A549 (cell line): ENCODE measurements at regions not wholly inside any gene's neighbourhood (a gene's known extent, or its start where the extent isn't known, plus 50 kb on each side); places are given as distances from the start of the nearest gene placed in this dataset.

ENCODE experiments used
- ATAC-seq, 2 experiments: fragments of 200-7000 bp in 1 of 2; fragments of >200 bp in 1 of 2; cut with Nextera tagmentation in 1 of 2; cut with Tn5 transposase in 1 of 2; 3 replicates each; pipeline versions ENCODE4 v1.8.0 to v1.9.1; 2018 to 2020; ENCODE audit warnings: mild to moderate bottlenecking in 1 of 2, moderate library complexity in 1 of 2
- CTCF ChIA-PET: fragments of 300-600 bp; sonication (Branson Sonifier 250); formaldehyde crosslinking; extraction: SDS; loops from one replicate; lab custom pipeline; 2021; ENCODE audit warnings: antibody characterized with exemption, inconsistent platforms; lab: Yijun Ruan, JAX
- POLR2A ChIA-PET: fragments of 350-600 bp; formaldehyde crosslinking; extraction: SDS; loops from one replicate; lab custom pipeline; 2021; ENCODE audit warnings: antibody characterized with exemption, inconsistent platforms; lab: Yijun Ruan, JAX
- DNase-seq, 2 experiments: peaks; one replicate each; pipeline versions ENCODE4 v3.0.0 to v3.0.0-alpha.2; 2011 to 2016; ENCODE audit warnings: low read depth in 1 of 2, low spot score in 1 of 2
- FAIRE-seq: peaks from 2 replicates; lab custom pipeline; 2011; peaks lifted over from hg19 to GRCh38; lab: Jason Lieb, UNC
- H3K27ac ChIP-seq, 2 experiments: fragments of >200 bp; sonication (Bioruptor Twin); formaldehyde crosslinking; 3 replicates each; pipeline ENCODE4 v1.5.1; 2016 to 2017
- H3K4me1 ChIP-seq: fragments of >200 bp; sonication (Bioruptor Twin); formaldehyde crosslinking; 3 replicates; pipeline ENCODE4 v1.6.1; 2016
- H3K4me2 ChIP-seq: fragments of >200 bp; sonication (Bioruptor Twin); formaldehyde crosslinking; 3 replicates; pipeline ENCODE4 v1.6.1; 2016
- H3K4me3 ChIP-seq: fragments of >200 bp; sonication (Bioruptor Twin); formaldehyde crosslinking; 3 replicates; pipeline ENCODE4 v1.5.1; 2016
- H3K9me3 ChIP-seq: fragments of >200 bp; sonication (Bioruptor Twin); formaldehyde crosslinking; 3 replicates; pipeline ENCODE4 v1.6.1; 2016
- BHLHE40 ChIP-seq: IDR thresholded peaks from 2 replicates; pipeline ENCODE4 v1.6.1; 2012; ENCODE audit warnings: low read depth, low read length, inconsistent platforms
- CEBPB ChIP-seq, 2 experiments: fragments of >200 bp in 1 of 2; sonication (Bioruptor Twin) in 1 of 2; formaldehyde crosslinking in 1 of 2; IDR thresholded peaks; 2 replicates each; pipeline ENCODE4 v1.6.1; 2012 to 2016
- CHD2 ChIP-seq: fragments of 150-350 bp; IDR thresholded peaks from 2 replicates; pipeline ENCODE4 v1.6.1; 2014; ENCODE audit warnings: low read length; ENCODE audit not compliant: partially characterized antibody
- CHD4 ChIP-seq: fragments of 200-600 bp; sonication (generic); IDR thresholded peaks from 2 replicates; pipeline ENCODE4 v1.6.1; 2016; ENCODE audit warnings: antibody characterized with exemption, mild to moderate bottlenecking, borderline replicate concordance
- EHMT2 ChIP-seq: fragments of 200-600 bp; sonication (generic); IDR thresholded peaks from 2 replicates; pipeline ENCODE4 v1.6.1; 2016; ENCODE audit warnings: antibody characterized with exemption, low read depth, mild to moderate bottlenecking, moderate library complexity
- EP300 ChIP-seq, 2 experiments: fragments of >200 bp; sonication (Bioruptor Twin); formaldehyde crosslinking; IDR thresholded peaks; 2 replicates in 1 of 2; 3 replicates in 1 of 2; pipeline ENCODE4 v1.6.1; 2016 to 2017
- ESRRA ChIP-seq: fragments of 150-350 bp; IDR thresholded peaks from 2 replicates; pipeline ENCODE4 v1.6.1; 2014; ENCODE audit warnings: mild to moderate bottlenecking, low read length, borderline replicate concordance
- FOSL2 ChIP-seq, 2 experiments: fragments of 450-650 bp in 1 of 2; fragments of >200 bp in 1 of 2; sonication (Bioruptor Twin) in 1 of 2; formaldehyde crosslinking; IDR thresholded peaks; 2 replicates each; pipeline versions ENCODE4 v1.5.0 to v1.6.1; 2016 to 2020; ENCODE audit warnings: mild to moderate bottlenecking in 1 of 2, moderate library complexity in 1 of 2
- GATA3 ChIP-seq: IDR thresholded peaks from 2 replicates; pipeline ENCODE4 v1.6.1; 2012; ENCODE audit warnings: borderline replicate concordance
- HDAC2 ChIP-seq: fragments of 200-600 bp; sonication (generic); IDR thresholded peaks from 2 replicates; pipeline ENCODE4 v1.6.1; 2016
- HOXB13 ChIP-seq: fragments of 250-450 bp; sonication (Bioruptor Pico); IDR thresholded peaks from 2 replicates; pipeline ENCODE4 v1.5.0; 2020; ENCODE audit warnings: low read depth, mild to moderate bottlenecking, moderate library complexity
- JUN ChIP-seq, 2 experiments: fragments of >200 bp; sonication (Bioruptor Twin); formaldehyde crosslinking; IDR thresholded peaks; 2 replicates in 1 of 2; 3 replicates in 1 of 2; pipeline ENCODE4 v1.6.1; 2016 to 2017
- JUNB ChIP-seq: fragments of >200 bp; sonication (Bioruptor Twin); formaldehyde crosslinking; IDR thresholded peaks from 2 replicates; pipeline ENCODE4 v1.6.1; 2016
- KDM5A ChIP-seq: fragments of 200-600 bp; sonication (generic); IDR thresholded peaks from 2 replicates; pipeline ENCODE4 v1.6.1; 2016; ENCODE audit warnings: antibody characterized with exemption, mild to moderate bottlenecking
- MAFK ChIP-seq: fragments of 450-650 bp; IDR thresholded peaks from 2 replicates; pipeline ENCODE4 v1.6.1; 2014; ENCODE audit not compliant: partially characterized antibody
- MYC ChIP-seq: IDR thresholded peaks from 2 replicates; pipeline ENCODE4 v1.6.1; 2012; ENCODE audit warnings: mild to moderate bottlenecking, inconsistent platforms, low read length, improper control_type of control experiment, borderline replicate concordance
- NFE2L2 ChIP-seq: fragments of 150-350 bp; conservative IDR thresholded peaks from 2 replicates; pipeline ENCODE4 v1.6.1; 2014; ENCODE audit warnings: low read length
- NPAS2 ChIP-seq: fragments of 250-450 bp; sonication (Bioruptor Pico); IDR thresholded peaks from 2 replicates; pipeline ENCODE4 v1.8.0; 2022; ENCODE audit warnings: mild to moderate bottlenecking, moderate library complexity, borderline replicate concordance
- NR3C1 ChIP-seq: fragments of >200 bp; sonication (Bioruptor Twin); formaldehyde crosslinking; IDR thresholded peaks from 3 replicates; pipeline ENCODE4 v1.6.1; 2017
- PHF8 ChIP-seq: fragments of 200-600 bp; sonication (generic); IDR thresholded peaks from 2 replicates; pipeline ENCODE4 v1.6.1; 2016; ENCODE audit warnings: low read depth, mild to moderate bottlenecking, antibody characterized with exemption, moderate library complexity, borderline replicate concordance
- POLR2A ChIP-seq: IDR thresholded peaks from 2 replicates; pipeline ENCODE4 v1.6.1; 2012; ENCODE audit warnings: mild to moderate bottlenecking, low read length
- RARB ChIP-seq: fragments of 250-450 bp; sonication (Bioruptor Pico); IDR thresholded peaks from 2 replicates; pipeline ENCODE4 v1.8.0; 2021; ENCODE audit warnings: mild to moderate bottlenecking, moderate library complexity
- RNF2 ChIP-seq: fragments of 200-600 bp; sonication (generic); IDR thresholded peaks from 2 replicates; pipeline ENCODE4 v1.6.1; 2016; ENCODE audit warnings: low read depth, mild to moderate bottlenecking, antibody characterized with exemption, moderate library complexity, borderline replicate concordance
- SMC3 ChIP-seq: fragments of >200 bp; sonication (Bioruptor Twin); formaldehyde crosslinking; IDR thresholded peaks from 3 replicates; pipeline ENCODE4 v1.6.1; 2018; ENCODE audit warnings: inconsistent platforms
- SREBF2 ChIP-seq: fragments of 450-650 bp; IDR thresholded peaks from 2 replicates; pipeline ENCODE4 v1.6.1; 2014; ENCODE audit warnings: mild to moderate bottlenecking, moderate library complexity
- TFCP2L1 ChIP-seq: fragments of 250-450 bp; sonication (Bioruptor Pico); IDR thresholded peaks from 2 replicates; pipeline ENCODE4 v1.5.0; 2021; ENCODE audit warnings: mild to moderate bottlenecking
- TP53 ChIP-seq: fragments of 250-450 bp; sonication (Bioruptor Pico); IDR thresholded peaks from 2 replicates; pipeline ENCODE4 v1.5.0; 2021; ENCODE audit warnings: mild to moderate bottlenecking, moderate library complexity
- ZFP36 ChIP-seq: fragments of 450-650 bp; IDR thresholded peaks from 2 replicates; pipeline ENCODE4 v1.6.1; 2014; ENCODE audit warnings: borderline replicate concordance; ENCODE audit not compliant: partially characterized antibody
- ZNF302 ChIP-seq: fragments of 250-450 bp; sonication (Bioruptor Pico); IDR thresholded peaks from 2 replicates; pipeline ENCODE4 v1.9.0; 2021; ENCODE audit warnings: inconsistent platforms, mild to moderate bottlenecking, moderate library complexity
- WGBS: methylation state at CpG from one replicate; pipeline ENCODE4 v1.1.6; 2017; ENCODE audit errors: missing lambda C conversion rate; 5-methylcytosine and 5-hydroxymethylcytosine counted together
- TF ChIP-seq, protein P1 (sequence below): fragments of >200 bp; sonication (Bioruptor Twin); formaldehyde crosslinking; IDR thresholded peaks from 3 replicates; pipeline ENCODE4 v1.5.1; 2016

DNA sequence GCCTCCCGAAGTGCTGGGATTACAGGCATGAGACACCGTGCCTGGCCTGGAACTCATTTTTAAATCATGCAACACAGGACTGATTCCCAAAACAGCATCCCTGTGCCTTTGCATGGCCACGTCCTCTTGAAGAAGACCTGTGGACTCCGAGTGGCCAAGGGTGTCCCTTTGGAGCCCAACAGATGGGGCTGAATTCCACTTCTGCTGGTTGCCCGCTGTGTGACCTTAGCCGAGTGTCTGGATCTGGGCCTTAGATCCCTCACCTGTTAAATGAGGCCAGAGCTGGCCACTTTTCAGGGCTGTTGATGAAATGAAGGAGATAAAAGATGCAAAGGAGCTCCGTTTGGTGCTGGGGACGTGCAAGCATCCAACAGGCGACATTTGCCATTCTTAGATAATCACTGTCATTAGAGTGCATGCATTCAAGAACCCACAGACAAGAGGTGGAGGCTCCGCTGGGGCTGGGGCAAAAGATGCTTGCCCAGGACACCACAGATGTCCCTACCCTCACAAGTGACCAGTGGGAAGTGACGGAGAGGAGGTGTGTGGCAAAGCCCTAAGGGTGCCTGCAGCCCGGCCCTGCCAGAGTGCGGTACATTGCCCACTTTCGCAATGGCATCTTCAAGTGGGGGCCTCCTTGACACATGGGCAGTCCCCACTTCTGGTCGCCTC is 354.1 kb upstream of the TNRC6C start (continued):
- TF ChIP-seq FOSL2 (IDR thresholded peaks at IDR 0.05) (no peak), FOSL2 (CRISPR knock-in tag; IDR thresholded peaks at IDR 0.05) (no peak), HOXB13 (CRISPR knock-in tag) (no peak), ZFP36 (no peak), ESRRA (no peak), ZNF302 (CRISPR knock-in tag) (no peak)

DNA sequence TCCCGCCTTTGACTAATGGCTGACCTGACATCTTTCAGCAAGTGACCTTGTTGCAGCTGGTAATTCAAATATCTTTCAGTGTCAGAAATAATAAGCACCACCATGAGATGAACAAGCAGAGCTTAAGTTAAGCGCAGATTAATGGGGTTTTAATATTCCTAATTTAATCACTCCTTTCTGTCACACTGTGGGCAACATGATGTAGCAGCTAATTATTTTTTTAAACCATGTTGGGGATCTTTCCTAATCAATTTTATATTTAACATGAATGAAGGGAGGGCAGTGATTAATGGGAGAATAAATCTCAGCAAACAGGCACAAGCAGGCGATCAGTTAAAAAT is 353.6 kb upstream of the TNRC6C start:
- Histone ChIP-seq H3K4me2 (no peak overlapping the region), H3K4me3 (no peak overlapping the region), H3K9me3 (no peaks in the 10 kb centered on the region), H3K27ac (no peak overlapping the region), H3K4me1 (no peaks in the 10 kb centered on the region)
- DNase-seq (no peak), ATAC-seq (no peak), FAIRE-seq (no peak)
- ChIA-PET CTCF (interaction anchor here (1.7 kb wide), 1 partner anchor 62 kb away, joined by 5 read pairs; no protein-coding TSS in a partner anchor), POLR2A (no interaction called here)
- 97% methylated on average over 3 of the region's 3 CpGs for WGBS
- TF ChIP-seq NPAS2 (CRISPR knock-in tag) (no peak), CEBPB (IDR thresholded peaks at IDR 0.05) (no peak), RARB (CRISPR knock-in tag) (no peak), MYC (no peak), HDAC2 (no peak), TFCP2L1 (CRISPR knock-in tag) (no peak), FOSL2 (IDR thresholded peaks at IDR 0.05) (no peak), FOSL2 (CRISPR knock-in tag; IDR thresholded peaks at IDR 0.05) (no peak), PHF8 (no peak), RNF2 (no peak), KDM5A (no peak), JUN (IDR thresholded peaks at IDR 0.05) (no peak), GATA3 (no peak), SMC3 (no peak), BHLHE40 (no peak), MAFK (no peak), CHD2 (no peak), TP53 (CRISPR knock-in tag) (no peak)

DNA sequence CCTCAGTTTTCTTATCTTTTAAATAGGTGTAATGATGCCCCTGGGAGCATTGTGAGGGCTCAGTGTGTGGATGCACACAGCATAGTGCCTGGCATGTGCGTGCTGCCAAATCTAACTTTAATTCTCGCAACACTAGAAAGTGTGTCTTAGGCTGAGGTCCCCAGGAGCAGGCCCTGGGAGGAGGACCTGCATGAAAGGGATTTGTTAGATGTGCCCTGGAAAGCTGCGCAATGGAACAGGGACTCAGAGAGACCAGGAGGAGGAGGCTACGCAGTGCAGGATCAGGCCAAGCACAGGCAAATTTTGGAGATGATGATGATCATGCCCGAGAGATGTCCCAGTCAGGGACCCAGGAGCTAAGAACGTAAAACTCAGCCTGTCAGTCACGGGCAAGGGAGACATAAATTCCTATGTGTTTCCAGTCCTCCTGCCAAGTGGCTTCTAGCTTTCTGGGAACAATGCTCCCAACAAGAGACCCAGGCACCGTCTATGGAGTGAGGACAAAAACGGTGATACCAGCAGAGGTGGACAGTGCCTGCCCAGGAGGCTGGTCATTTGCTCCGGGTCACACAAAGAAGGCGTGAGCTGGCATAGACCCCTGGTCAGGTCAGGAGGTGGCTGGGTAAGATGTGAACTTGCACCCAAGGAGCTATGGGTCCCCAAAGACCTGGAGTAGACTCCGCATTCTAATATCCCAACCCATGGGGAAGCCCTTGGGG is 352.2 kb upstream of the TNRC6C start:
- FAIRE-seq (no peak), ATAC-seq (no peak), DNase-seq (no peak)
- 78% methylated on average over 12 of the region's 12 CpGs for WGBS
- CTCF ChIA-PET, result interaction anchor here (0.6 to 2.1 kb wide), 5 partner anchors 9 to 317 kb away, joined by 3 to 11 read pairs (median 7); no protein-coding TSS in a partner anchor
- Histone ChIP-seq H3K9me3 (no peaks in the 10 kb centered on the region), H3K4me3 (no peak overlapping the region), H3K27ac (no peak overlapping the region), H3K4me2 (no peak overlapping the region), H3K4me1 (no peaks in the 10 kb centered on the region)
- no peak for TF ChIP-seq ESRRA
- no peak for TF ChIP-seq NFE2L2
- no peak for TF ChIP-seq POLR2A
- no peak for TF ChIP-seq SREBF2
- TF ChIP-seq JUNB, result no peak
- TF ChIP-seq NR3C1, result no peak
- TF ChIP-seq CHD4, result no peak
- TF ChIP-seq, protein P1, sequence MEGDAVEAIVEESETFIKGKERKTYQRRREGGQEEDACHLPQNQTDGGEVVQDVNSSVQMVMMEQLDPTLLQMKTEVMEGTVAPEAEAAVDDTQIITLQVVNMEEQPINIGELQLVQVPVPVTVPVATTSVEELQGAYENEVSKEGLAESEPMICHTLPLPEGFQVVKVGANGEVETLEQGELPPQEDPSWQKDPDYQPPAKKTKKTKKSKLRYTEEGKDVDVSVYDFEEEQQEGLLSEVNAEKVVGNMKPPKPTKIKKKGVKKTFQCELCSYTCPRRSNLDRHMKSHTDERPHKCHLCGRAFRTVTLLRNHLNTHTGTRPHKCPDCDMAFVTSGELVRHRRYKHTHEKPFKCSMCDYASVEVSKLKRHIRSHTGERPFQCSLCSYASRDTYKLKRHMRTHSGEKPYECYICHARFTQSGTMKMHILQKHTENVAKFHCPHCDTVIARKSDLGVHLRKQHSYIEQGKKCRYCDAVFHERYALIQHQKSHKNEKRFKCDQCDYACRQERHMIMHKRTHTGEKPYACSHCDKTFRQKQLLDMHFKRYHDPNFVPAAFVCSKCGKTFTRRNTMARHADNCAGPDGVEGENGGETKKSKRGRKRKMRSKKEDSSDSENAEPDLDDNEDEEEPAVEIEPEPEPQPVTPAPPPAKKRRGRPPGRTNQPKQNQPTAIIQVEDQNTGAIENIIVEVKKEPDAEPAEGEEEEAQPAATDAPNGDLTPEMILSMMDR, result no peak
- TF ChIP-seq EP300 (IDR thresholded peaks at IDR 0.05), result no peak
- TF ChIP-seq EHMT2, result no peak
- TF ChIP-seq NPAS2 (CRISPR knock-in tag), result no peak
- TF ChIP-seq RNF2, result no peak
- no peak for TF ChIP-seq KDM5A
- POLR2A ChIA-PET, result no interaction called here
